OCI-LY7 (cell line): ENCODE measurements at regions not wholly inside any gene's neighbourhood (a gene's known extent, or its start where the extent isn't known, plus 50 kb on each side); places are given as distances from the start of the nearest gene placed in this dataset.

Experiments used
- BruUV-seq: library from RNA; stranded (reverse); fragments of 400-500 nt; replicated peaks from 2 replicates; lab custom pipeline; 2021; lab: Mats Ljungman, UMichigan
- CTCF ChIA-PET: fragments of 300-600 bp; sonication (Branson Sonifier 250); formaldehyde crosslinking; loops from one replicate; lab custom pipeline; 2022; ENCODE audit warnings: antibody characterized with exemption; ENCODE audit not compliant: unreplicated experiment; lab: Charles Lee
- POLR2A ChIA-PET: fragments of 300-600 bp; sonication (Branson Sonifier 250); formaldehyde crosslinking; loops from one replicate; lab custom pipeline; 2022; ENCODE audit warnings: antibody characterized with exemption; lab: Charles Lee
- DNase-seq: peaks from one replicate; pipeline ENCODE4 v3.0.0-alpha.2; 2015; ENCODE audit warnings: low spot score
- H2AFZ ChIP-seq: fragments of 200-600 bp; sonication (generic), shearing (Covaris generic); 2 replicates; pipeline ENCODE4 v1.6.1; 2014; ENCODE audit warnings: mild to moderate bottlenecking, antibody characterized with exemption, low read length, moderate library complexity
- H3K27ac ChIP-seq: fragments of 200-600 bp; sonication (generic); 2 replicates; pipeline ENCODE4 v1.5.1; 2014; ENCODE audit warnings: mixed run types, low read depth, mild to moderate bottlenecking, moderate library complexity, low read length, inconsistent platforms; ENCODE audit not compliant: poor library complexity, severe bottlenecking
- H3K36me3 ChIP-seq: fragments of 200-600 bp; sonication (generic); 2 replicates; pipeline ENCODE4 v1.6.1; 2014; ENCODE audit warnings: mild to moderate bottlenecking, antibody characterized with exemption, low read length, moderate library complexity, mixed read lengths; ENCODE audit not compliant: insufficient read depth
- H3K4me1 ChIP-seq: fragments of 200-600 bp; sonication (generic); 2 replicates; pipeline ENCODE4 v1.5.1; 2014; ENCODE audit warnings: mild to moderate bottlenecking, low read length; ENCODE audit not compliant: insufficient read depth, poor library complexity, severe bottlenecking
- H3K4me2 ChIP-seq: fragments of 200-600 bp; sonication (generic); 2 replicates; pipeline ENCODE4 v1.6.1; 2014; ENCODE audit warnings: mild to moderate bottlenecking, low read length
- H3K4me3 ChIP-seq: fragments of 200-600 bp; sonication (generic); 2 replicates; pipeline ENCODE4 v1.5.1; 2014; ENCODE audit warnings: mild to moderate bottlenecking, low read depth, low read length; ENCODE audit not compliant: poor library complexity, severe bottlenecking
- H3K79me2 ChIP-seq: fragments of 200-600 bp; sonication (generic); 2 replicates; pipeline ENCODE4 v1.6.1; 2016; ENCODE audit warnings: low read depth, mild to moderate bottlenecking, low read length, moderate library complexity, mixed read lengths; ENCODE audit not compliant: insufficient read depth
- H3K9me2 ChIP-seq: fragments of 200-600 bp; sonication (generic); 2 replicates; pipeline ENCODE4 v1.6.1; 2016; ENCODE audit warnings: mild to moderate bottlenecking, low read length, mixed read lengths; ENCODE audit not compliant: insufficient read depth
- H3K9me3 ChIP-seq: fragments of 200-600 bp; sonication (generic); 2 replicates; pipeline ENCODE4 v1.6.1; 2014; ENCODE audit warnings: mild to moderate bottlenecking, mixed run types, low read length, mixed read lengths
- H4K20me1 ChIP-seq: fragments of 200-600 bp; sonication (generic); 2 replicates; pipeline ENCODE4 v1.6.1; 2014; ENCODE audit warnings: mild to moderate bottlenecking, antibody characterized with exemption, low read length, moderate library complexity, mixed read lengths; ENCODE audit not compliant: insufficient read depth
- EZH2phosphoT487 ChIP-seq: fragments of 200-600 bp; sonication (generic); IDR thresholded peaks from 2 replicates; pipeline ENCODE4 v1.6.1; 2018; ENCODE audit warnings: low read depth, borderline replicate concordance, mild to moderate bottlenecking, mixed run types, antibody characterized with exemption, low read length, moderate library complexity, mixed read lengths
- intact Hi-C: fragments of 100-400 bp; cut with micrococcal nuclease; formaldehyde crosslinking; loops from one replicate; pipeline ENCODE4 v1.10.0; 2022; ENCODE audit not compliant: unreplicated experiment
- TF ChIP-seq, protein P1 (sequence below): fragments of 200-600 bp; sonication (generic); conservative IDR thresholded peaks from 2 replicates; pipeline ENCODE4 v1.5.1; 2014; ENCODE audit warnings: mild to moderate bottlenecking, antibody characterized with exemption, low read length, moderate library complexity, mixed read lengths

DNA sequence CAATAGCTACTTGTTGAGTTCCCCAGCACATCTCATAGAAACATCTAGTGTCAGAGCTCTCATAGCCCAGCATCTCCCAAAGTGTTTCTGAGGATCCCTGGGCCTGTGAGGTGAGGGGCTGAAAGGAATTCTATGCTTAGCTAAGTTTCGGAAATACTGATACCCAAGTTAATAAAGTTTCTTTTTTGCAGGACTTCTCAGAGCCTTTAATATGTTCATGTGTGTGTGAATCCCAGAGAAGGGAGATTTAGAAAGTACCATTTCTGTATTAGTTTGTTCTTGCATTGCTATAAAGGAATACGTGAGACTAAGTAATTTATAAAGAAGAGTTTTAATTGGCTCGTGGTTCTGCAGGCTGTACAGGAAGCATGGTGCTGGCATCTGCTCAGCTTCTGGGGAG is 211.2 kb downstream of the TSN start:
- Histone ChIP-seq H3K9me3 (no peaks in the 10 kb centered on the region), H3K79me2 (no peaks in the 10 kb centered on the region), H3K27ac (no peak overlapping the region), H4K20me1 (no peaks in the 10 kb centered on the region), H3K4me1 (no peaks in the 10 kb centered on the region), H3K36me3 (no peaks in the 10 kb centered on the region), H3K9me2 (no peaks in the 10 kb centered on the region), H2AFZ (no peak overlapping the region), H3K4me2 (no peak overlapping the region), H3K4me3 (no peak overlapping the region)
- DNase-seq, result no peak
- TF ChIP-seq EZH2phosphoT487, result no peak
- TF ChIP-seq, protein P1, sequence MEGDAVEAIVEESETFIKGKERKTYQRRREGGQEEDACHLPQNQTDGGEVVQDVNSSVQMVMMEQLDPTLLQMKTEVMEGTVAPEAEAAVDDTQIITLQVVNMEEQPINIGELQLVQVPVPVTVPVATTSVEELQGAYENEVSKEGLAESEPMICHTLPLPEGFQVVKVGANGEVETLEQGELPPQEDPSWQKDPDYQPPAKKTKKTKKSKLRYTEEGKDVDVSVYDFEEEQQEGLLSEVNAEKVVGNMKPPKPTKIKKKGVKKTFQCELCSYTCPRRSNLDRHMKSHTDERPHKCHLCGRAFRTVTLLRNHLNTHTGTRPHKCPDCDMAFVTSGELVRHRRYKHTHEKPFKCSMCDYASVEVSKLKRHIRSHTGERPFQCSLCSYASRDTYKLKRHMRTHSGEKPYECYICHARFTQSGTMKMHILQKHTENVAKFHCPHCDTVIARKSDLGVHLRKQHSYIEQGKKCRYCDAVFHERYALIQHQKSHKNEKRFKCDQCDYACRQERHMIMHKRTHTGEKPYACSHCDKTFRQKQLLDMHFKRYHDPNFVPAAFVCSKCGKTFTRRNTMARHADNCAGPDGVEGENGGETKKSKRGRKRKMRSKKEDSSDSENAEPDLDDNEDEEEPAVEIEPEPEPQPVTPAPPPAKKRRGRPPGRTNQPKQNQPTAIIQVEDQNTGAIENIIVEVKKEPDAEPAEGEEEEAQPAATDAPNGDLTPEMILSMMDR, result no peak
- BruUV-seq, result no TSS peak
- CTCF ChIA-PET, result no interaction called here
- intact Hi-C loops, result no loop called here
- POLR2A ChIA-PET, result interaction anchor here (0.6 kb wide), 1 partner anchor 287 kb away, joined by 3 read pairs; no protein-coding TSS in a partner anchor

DNA sequence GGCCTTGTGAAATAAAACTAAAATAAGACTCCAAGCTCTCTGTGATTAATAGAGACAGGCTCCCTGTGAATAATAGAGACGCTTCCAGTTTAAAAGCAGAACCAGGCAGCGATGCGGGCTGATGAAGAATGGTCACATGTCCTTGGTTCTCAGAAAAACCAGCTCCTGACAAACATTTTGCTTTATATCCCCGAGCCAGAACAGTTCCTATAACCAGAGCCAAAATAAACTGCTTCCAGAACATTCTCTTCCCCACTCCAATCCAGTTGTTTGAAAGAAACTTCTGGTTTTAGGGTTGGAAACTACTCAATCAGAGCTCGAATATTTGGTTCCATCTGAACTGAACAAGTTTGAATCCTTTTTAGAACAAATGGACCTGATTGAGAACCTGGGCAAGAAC is 213.7 kb downstream of the TSN start:
- TF ChIP-seq, protein P1, result no peak
- no peak for TF ChIP-seq EZH2phosphoT487
- intact Hi-C loops, result no loop called here
- H3K4me2 ChIP-seq, result no peak overlapping the region
- H2AFZ ChIP-seq, result no peak overlapping the region
- no peaks in the 10 kb centered on the region for H3K9me2 ChIP-seq
- DNase-seq, result no peak
- POLR2A ChIA-PET, result interaction anchor here (0.8 to 3.0 kb wide), 3 partner anchors 9 to 20 kb away, joined by 4 to 13 read pairs (median 5); no protein-coding TSS in a partner anchor
- no peaks in the 10 kb centered on the region for H3K4me1 ChIP-seq
- no peaks in the 10 kb centered on the region for H3K36me3 ChIP-seq
- H3K4me3 ChIP-seq, result no peak overlapping the region
- H3K79me2 ChIP-seq, result no peaks in the 10 kb centered on the region
- CTCF ChIA-PET, result no interaction called here
- no TSS peak for BruUV-seq
- H4K20me1 ChIP-seq, result no peaks in the 10 kb centered on the region
- no peaks in the 10 kb centered on the region for H3K9me3 ChIP-seq
- H3K27ac ChIP-seq, result no peak overlapping the region
